Stimulated activated naive CD8-positive, alpha-beta T cell treated with anti-CD3 and anti-CD28 coated beads, Interleukin-15, Interleukin-2, amounts not matched to agents 100 U/mL and 50 U/mL, for 24 hours (primary cell): ENCODE measurements at regions not wholly inside any gene's neighbourhood (a gene's known extent, or its start where the extent isn't known, plus 50 kb on each side); places are given as distances from the start of the nearest gene placed in this dataset.

Experiments
- ATAC-seq: fragments of 150-1000 bp; cut with Tn5 transposase; one replicate; pipeline ENCODE4 v1.10.0; 2021
- DNase-seq: peaks from one replicate; pipeline ENCODE4 v3.0.0; 2021

DNA sequence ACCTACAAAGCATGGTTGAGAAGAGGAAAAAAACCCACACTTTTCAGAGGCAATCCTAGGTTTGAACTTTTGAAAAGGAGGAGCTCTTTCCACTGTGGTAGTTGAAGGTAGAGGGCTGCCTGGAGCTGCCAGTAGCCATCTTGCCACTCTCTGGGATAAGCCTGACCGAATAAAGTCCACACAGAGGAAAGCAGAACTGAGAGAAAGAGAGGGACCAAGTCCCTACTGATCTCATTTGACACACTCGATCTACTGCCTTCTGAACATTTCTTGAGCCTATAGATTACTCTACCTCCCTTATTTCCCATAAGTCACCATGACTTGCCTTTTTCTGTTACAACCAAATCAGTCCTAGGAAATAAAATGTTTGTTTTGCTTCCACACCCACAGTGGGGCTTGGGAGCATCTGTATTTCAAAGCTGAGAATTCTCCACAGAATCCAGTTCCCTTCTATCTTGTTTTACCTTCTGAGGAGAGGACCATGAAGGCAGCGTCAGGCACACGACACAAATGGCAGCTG, 147.0 kb upstream of the PTPRK start:
- ATAC-seq, result no peak
- no peak for DNase-seq

GRCh38 chr6:128666405-128666804, 146.0 kb upstream of the PTPRK start:
- DNase-seq (no peak), ATAC-seq (no peak)

GRCh38 chr6:128663238-128663637, 142.8 kb upstream of the PTPRK start:
- ATAC-seq, result no peak
- no peak for DNase-seq

DNA sequence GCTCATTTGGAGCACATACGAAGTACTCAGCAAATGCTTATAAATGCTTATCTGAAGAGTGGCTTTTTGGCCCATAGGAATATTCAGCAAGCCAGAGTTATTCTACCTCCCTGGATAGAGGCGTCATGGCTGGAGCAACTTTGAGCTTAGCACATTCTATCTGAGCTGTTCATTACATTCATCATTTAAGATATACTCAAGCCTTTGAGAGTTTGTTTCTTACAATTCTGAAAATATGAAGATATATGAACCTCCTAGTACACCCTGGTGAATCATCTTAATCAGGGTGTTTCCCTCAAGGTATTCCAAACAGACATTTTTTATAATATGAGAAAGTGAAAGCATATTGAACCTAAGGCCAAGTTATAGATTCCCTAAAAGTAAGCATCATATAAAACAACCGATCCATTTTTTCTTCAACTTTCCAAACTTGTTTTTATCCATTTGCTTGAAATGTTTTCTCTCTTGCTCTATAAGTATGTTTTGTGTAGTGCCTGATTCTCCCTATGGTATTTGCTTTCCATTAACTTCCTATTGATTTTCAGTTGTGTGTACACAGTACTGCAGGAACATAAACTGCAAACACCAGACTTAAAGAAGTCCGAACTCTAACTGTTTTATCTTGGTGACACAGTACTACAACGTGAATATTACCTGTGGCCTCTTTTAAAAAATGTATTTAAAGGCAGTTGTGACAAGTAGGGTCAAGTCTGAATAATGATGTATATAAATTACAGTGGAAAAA, 139.7 kb upstream of the PTPRK start:
- ATAC-seq (no peak), DNase-seq (no peak)

DNA sequence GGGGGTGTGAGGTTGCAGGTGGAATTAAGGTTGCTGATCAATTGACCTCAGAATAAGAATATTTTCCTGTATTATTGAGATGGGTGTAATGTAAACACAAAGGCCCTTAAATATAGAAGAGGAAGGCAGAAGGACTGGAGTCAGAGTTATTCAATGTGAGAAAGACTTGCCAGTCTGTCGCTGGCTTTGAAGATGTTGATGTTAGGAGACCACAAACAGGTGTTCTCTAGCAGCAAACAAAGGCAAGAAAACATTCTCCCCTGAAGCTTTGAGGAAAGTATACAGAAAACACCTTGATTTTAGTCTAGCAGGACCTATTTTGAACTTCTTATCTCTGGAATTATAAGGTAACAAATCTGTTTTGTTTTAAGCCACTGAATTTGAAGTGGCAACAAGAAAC, 138.9 kb upstream of the PTPRK start:
- DNase-seq (no peak), ATAC-seq (no peak)

DNA sequence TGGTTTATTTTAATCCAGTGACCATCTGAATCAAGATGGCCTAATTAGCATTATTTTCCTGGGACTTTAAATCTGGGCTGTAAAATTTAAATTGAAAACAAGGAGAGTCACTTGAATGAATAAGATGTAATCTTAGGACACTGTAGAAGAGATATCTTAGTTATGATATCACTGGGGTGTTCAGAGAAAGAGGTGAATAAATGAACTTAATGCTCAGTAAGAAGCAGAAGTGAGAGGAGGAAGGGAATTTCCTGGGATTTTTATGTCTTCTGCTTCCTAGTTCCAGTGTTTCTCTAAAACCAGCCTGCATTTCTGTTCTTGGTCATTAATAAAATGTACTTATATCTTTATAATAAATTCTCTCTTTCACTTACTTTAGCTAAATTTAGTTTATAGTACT, 136.8 kb upstream of the PTPRK start:
- ATAC-seq (no peak), DNase-seq (no peak)

DNA sequence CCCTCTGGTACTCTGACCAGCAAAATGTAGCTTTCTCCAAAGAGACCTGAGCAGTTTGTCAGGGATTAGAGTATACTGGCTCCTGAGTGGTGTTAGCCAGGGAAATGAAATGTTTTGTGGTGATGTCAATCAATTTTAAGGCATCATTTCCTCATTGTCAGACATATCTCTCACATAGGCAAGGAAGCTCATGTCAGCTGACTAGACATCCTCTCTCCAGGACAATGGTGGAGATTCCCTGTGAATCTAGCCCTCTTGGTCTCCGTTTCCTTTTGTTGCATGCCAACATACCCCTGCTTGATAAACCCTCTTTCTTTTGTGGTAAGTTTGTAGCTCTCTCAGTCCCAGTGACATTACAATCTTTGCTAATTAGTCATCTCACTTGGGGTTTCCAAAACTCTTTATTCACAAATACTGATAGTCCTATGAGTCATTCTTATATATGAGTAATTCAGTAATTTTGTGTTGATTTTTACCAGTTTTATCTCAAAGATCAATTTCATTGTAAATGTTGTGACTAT, 135.6 kb upstream of the PTPRK start:
- ATAC-seq (peak; percentile 96), DNase-seq (peak; percentile 24)

DNA sequence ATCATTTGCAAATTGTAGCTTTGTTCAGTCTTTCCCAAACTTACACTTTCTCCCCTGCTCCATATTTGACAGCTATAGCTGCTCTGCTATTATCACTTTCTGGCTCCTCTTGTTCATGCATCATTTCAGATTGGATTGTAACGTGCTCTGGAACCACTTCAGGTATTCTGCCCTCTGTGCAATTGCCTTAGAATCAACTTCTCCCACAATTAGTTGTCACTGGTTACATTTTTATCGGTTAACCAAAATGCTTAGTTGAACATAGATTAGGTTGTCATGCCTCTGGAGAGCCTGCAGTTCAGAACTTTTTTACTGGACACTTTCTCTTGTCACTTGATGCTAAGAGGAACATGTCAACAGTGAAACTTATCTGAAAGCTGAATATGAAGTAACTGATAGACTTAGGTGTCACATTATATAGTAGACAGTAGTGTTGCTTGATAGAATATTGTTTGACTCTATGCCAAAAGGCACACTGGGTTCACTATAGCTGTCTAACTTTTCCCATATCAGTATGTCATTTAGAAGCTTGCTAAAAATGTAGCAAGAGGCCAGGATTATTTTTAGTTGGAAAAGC, 127.7 kb upstream of the PTPRK start:
- ATAC-seq, result no peak
- no peak for DNase-seq

DNA sequence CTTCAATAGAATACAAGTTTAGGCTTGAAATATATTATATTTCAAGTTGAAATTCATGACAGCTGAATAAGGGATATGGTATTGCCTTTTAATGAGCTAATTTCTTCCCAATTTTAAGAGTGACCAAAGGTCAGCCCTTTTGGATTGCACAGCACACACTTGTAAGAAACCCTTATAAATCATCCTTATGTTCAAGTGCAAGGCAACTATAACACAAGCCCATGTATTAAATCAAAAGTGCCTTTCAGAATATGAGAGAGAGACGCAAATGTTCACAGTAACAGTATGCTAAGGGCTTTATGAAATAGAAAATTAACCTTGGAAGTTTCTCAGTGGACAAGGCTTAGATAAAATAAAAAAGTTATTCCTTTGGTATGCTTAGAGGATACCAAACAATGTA, 121.7 kb upstream of the PTPRK start:
- ATAC-seq (no peak), DNase-seq (no peak)

DNA sequence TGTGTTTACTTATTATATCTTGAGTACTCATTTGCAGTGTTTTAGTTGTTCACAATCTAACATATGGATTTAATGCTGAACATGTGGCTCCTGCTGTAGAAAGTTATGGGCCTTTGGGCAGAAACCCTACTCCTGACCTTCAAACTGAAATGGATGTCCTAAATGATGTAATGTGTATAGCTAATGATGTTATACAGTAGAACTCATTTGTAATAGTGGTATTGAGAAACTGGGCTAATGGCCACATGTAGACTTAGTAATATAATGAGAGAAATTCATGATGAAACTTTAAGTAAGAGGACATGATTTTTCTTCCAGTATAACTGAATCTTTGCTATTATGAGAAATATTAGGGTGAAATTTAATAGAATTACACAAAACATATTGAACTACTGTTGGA, 121.3 kb upstream of the PTPRK start:
- ATAC-seq (no peak), DNase-seq (no peak)

DNA sequence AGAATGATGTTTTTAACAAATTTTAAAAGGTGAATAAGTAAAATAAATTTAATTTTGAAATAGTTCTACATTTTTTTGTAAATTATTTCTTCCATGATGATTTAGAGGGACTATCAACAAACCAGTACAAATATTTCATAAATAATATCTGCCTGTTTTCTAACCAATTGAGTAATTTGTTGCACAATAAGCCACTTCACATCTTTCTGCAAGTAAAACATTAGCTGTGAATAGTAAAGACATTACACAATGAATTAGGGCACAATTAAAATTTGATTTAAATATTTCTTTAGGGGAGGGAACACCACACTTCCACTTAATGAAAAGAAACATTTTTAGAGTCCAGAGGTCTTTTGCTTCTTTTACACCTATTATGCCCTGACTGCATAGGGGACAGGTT, 118.4 kb upstream of the PTPRK start:
- ATAC-seq (no peak), DNase-seq (no peak)

- ATAC-seq (no peak), DNase-seq (no peak)
Measured at GRCh38 chr6:128635219-128635618, 114.8 kb upstream of the PTPRK start.

GRCh38 chr6:128632131-128632530, 111.7 kb upstream of the PTPRK start:
- no peak for DNase-seq
- no peak for ATAC-seq

- ATAC-seq (no peak), DNase-seq (no peak)
Measured at GRCh38 chr6:128631031-128631430, 110.6 kb upstream of the PTPRK start.

DNA sequence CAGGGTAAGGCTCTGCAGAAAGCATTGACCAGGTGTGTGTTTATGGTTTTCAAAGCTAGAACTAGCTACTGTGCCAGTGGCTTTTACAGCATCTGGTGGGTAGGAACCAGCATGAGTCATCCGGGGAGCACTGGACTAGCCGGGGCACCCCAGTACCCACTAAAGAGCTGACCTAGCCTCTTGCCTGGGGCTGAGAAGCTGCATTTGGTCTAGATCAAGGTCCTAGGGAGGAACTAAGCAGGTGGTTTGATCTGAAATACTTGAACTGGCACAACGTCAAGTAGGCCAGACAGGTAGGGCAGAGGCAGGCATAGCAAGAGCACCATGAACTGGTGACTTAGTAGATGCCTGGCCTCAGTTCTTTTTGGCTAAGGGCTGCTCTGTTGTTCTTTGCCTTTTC, 109.8 kb upstream of the PTPRK start:
- ATAC-seq, result no peak
- DNase-seq, result no peak

DNA sequence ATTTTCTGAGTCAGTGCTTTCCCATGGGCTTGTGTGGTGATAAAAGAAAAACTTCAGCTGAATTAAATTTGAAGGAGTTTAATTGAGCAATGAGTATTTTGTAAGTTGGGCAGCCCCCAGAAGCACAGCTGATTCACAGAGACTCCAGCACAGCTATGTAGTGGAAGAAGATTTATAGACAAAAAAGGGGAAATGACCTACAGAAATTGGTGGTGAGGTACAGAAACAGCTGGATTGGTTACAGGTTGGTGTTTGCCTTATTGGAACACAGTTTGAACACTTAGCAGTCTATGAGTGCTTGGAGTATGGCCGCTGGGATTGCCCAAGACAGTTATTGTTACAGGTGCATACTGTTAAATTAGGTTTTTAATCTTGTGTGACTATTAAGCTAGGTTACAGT, 96.9 kb upstream of the PTPRK start:
- no peak for DNase-seq
- ATAC-seq, result no peak

- DNase-seq, result no peak
- no peak for ATAC-seq
Measured at GRCh38 chr6:128616342-128616741, 95.9 kb upstream of the PTPRK start.

DNA sequence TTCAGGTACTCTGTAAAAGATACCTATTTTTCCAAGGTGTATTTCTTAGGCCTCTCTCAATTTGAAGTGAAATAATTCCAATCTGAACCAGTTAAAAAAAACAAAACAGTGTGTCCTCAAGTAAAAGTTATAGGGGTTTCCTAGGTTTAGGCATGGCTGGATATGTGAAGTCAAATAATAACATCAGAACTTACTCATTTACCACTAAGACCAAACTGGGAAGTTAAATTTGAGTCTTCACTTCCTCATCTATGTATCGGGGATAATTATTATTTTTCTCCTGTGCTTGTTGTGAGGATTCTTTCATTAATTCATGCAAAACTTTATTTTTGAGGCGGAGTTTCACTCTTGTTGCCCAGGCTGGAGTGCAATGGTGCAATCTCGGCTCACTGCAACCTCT, 86.2 kb upstream of the PTPRK start:
- no peak for DNase-seq
- ATAC-seq, result no peak

GRCh38 chr6:128605961-128606360, 85.6 kb upstream of the PTPRK start:
- DNase-seq (no peak), ATAC-seq (no peak)

DNA sequence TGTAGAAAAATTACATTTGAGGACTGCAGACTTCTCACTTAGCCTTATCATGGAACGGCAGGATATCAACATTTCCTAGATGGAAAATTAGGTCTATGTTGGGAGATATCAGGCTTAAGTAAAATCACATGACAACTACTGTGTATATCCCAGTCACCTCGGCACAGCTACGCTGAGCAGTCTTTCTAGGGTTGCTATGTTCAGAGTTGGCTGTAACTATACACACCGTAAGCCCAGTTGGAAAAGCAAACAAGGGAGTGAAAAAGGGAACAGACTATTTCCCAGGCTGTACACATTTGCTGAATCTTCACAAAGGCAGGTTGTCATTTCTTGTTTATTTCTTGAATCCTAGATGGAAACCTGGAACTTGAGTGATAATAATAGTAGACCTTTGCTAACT, 80.7 kb upstream of the PTPRK start:
- DNase-seq (no peak), ATAC-seq (no peak)

- peak; percentile 14 for ATAC-seq
- DNase-seq, result no peak
Measured at GRCh38 chr6:128600397-128600951, 80.1 kb upstream of the PTPRK start.

DNA sequence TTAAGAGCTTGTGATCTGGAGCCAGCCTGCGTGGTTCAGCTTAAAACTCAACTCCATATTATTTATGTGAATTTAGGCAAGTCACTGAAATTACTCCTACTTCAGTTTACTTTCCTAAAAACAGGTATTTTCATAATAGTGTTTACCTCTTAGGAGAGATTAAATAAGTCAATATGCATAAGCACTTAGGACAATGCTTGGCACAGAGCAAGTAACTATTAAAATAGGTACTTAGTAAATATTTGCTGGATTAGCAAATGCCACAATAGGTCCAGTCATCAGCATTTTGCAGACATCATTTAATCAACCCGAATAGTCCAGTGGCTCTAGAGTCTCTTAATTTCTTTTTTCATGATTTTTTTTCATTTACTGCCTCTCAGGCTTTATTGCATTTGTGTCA, 78.6 kb upstream of the PTPRK start:
- DNase-seq, result no peak
- no peak for ATAC-seq

- DNase-seq (no peak), ATAC-seq (peak; percentile 53)
Measured at GRCh38 chr6:128598571-128598970, 78.2 kb upstream of the PTPRK start.

- ATAC-seq, result peak; percentile 33
- no peak for DNase-seq
Measured at GRCh38 chr6:128597956-128598355, 77.6 kb upstream of the PTPRK start.
